ENCODE measurements at regions not wholly inside any gene's neighbourhood (a gene's known extent, or its start where the extent isn't known, plus 50 kb on each side); places are given as distances from the start of the nearest gene placed in this dataset.

DNA sequence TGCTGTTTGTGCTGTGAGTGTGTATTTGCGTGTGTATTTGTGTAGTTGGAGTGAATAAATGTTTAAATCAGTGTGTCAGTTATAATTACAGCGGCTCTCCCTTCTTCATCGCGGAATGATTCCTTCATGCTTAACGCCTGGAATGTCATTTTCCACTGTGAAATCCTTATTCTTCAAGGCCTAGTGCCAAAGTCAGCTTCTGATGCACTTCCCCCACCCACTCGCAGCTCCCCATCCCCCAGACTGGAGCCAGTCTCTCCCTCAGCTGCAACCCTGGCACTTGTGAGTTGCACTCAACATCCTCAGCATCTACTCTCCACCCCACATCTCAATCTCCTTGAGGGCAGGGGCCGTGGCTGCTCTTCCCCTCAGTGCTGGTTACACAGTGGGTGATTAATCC is 583.0 kb downstream of the BCOR start:
- Histone ChIP-seq H3K4me3 (ENCODE audit: low read length) (no peak overlapping the region), H3F3A (ENCODE audit: insufficient read depth, low read length, poor library complexity, severe bottlenecking) (no peaks in the 10 kb centered on the region), H4K20me1 (ENCODE audit: insufficient read depth) (no peaks in the 10 kb centered on the region), H3K36me3 (ENCODE audit: insufficient read depth, low read length) (no peaks in the 10 kb centered on the region), H2AFZ (ENCODE audit: low read depth, low read length) (no peak overlapping the region), H3K27me3 (ENCODE audit: insufficient read depth, low read depth, low read length) (no peaks in the 10 kb centered on the region), H3K9me2 (ENCODE audit: insufficient read depth, low read length) (no peaks in the 10 kb centered on the region), H3K4me2 (ENCODE audit: low read length) (no peak overlapping the region), H3K79me2 (replicated peaks; ENCODE audit: insufficient read depth, low read length) (no peaks in the 10 kb centered on the region), H3K9ac (ENCODE audit: low read length) (no peak overlapping the region), H3K9me3 (ENCODE audit: low read length) (no peaks in the 10 kb centered on the region), H3K27ac (ENCODE audit: low read length) (no peak overlapping the region)
- no peak for TF ChIP-seq EP300 (conservative IDR thresholded peaks at IDR 0.05; ENCODE audit: poor library complexity, severe bottlenecking)
- TF ChIP-seq POLR2AphosphoS5 (IDR thresholded peaks at IDR 0.05) = no peak
- TF ChIP-seq RAD21 (conservative IDR thresholded peaks at IDR 0.05) = no peak
- TF ChIP-seq MXI1 (conservative IDR thresholded peaks at IDR 0.05; ENCODE audit: poor library complexity, severe bottlenecking) = no peak
- no peak for TF ChIP-seq SMC3 (conservative IDR thresholded peaks at IDR 0.05; ENCODE audit: poor library complexity)
- TF ChIP-seq REST (IDR thresholded peaks at IDR 0.05; ENCODE audit: borderline replicate concordance) = peak; percentile 30

GRCh38 chrX:39516427-39516841 is 581.3 kb downstream of the BCOR start:
- Histone ChIP-seq H3K4me2 (ENCODE audit: low read length) (no peak overlapping the region), H4K20me1 (ENCODE audit: insufficient read depth) (no peaks in the 10 kb centered on the region), H3K27me3 (ENCODE audit: insufficient read depth, low read depth, low read length) (no peaks in the 10 kb centered on the region), H3K4me3 (ENCODE audit: low read length) (no peak overlapping the region), H3F3A (ENCODE audit: insufficient read depth, low read length, poor library complexity, severe bottlenecking) (no peaks in the 10 kb centered on the region), H3K9ac (ENCODE audit: low read length) (no peak overlapping the region), H3K9me3 (ENCODE audit: low read length) (no peaks in the 10 kb centered on the region), H3K79me2 (replicated peaks; ENCODE audit: insufficient read depth, low read length) (no peaks in the 10 kb centered on the region), H3K9me2 (ENCODE audit: insufficient read depth, low read length) (no peaks in the 10 kb centered on the region), H2AFZ (ENCODE audit: low read depth, low read length) (no peak overlapping the region), H3K27ac (ENCODE audit: low read length) (no peak overlapping the region), H3K36me3 (ENCODE audit: insufficient read depth, low read length) (no peaks in the 10 kb centered on the region)
- no peak for TF ChIP-seq CTCF (IDR thresholded peaks at IDR 0.05; ENCODE audit: poor library complexity, severe bottlenecking)
- no peak for TF ChIP-seq REST (IDR thresholded peaks at IDR 0.05; ENCODE audit: borderline replicate concordance)
- no peak for TF ChIP-seq TAF1 (IDR thresholded peaks at IDR 0.05; ENCODE audit: low read depth)
- TF ChIP-seq EP300 (conservative IDR thresholded peaks at IDR 0.05; ENCODE audit: poor library complexity, severe bottlenecking) = no peak
- no peak for TF ChIP-seq SMC3 (conservative IDR thresholded peaks at IDR 0.05; ENCODE audit: poor library complexity)
